IPS-18a (cell line): ENCODE measurements at regions not wholly inside any gene's neighbourhood (a gene's known extent, or its start where the extent isn't known, plus 50 kb on each side); places are given as distances from the start of the nearest gene placed in this dataset.
"Not testable (repeated sequence)": the region's sequence is repeated elsewhere in the genome, so short reads cannot be mapped to it uniquely, and the experiment has no call there.

Source experiments
- H3K27ac ChIP-seq: one replicate; pipeline ENCODE4 v1.5.1; 2013; ENCODE audit warnings: low read length
- H3K27me3 ChIP-seq: one replicate; pipeline ENCODE4 v1.6.1; 2013; ENCODE audit warnings: mild to moderate bottlenecking, low read length; ENCODE audit not compliant: control insufficient read depth, insufficient read depth
- H3K36me3 ChIP-seq: one replicate; pipeline ENCODE4 v1.6.1; 2013; ENCODE audit warnings: low read depth, low read length; ENCODE audit not compliant: control insufficient read depth
- H3K4me1 ChIP-seq: one replicate; pipeline ENCODE4 v1.6.1; 2013; ENCODE audit warnings: low read depth, low read length; ENCODE audit not compliant: control insufficient read depth
- H3K4me3 ChIP-seq: one replicate; pipeline ENCODE4 v1.5.1; 2013; ENCODE audit warnings: low read length
- H3K9ac ChIP-seq: one replicate; pipeline ENCODE4 v1.6.1; 2013; ENCODE audit warnings: mild to moderate bottlenecking, low read length, moderate library complexity
- H3K9me3 ChIP-seq: one replicate; pipeline ENCODE4 v1.6.1; 2013; ENCODE audit warnings: low read depth, low read length; ENCODE audit not compliant: control insufficient read depth

DNA sequence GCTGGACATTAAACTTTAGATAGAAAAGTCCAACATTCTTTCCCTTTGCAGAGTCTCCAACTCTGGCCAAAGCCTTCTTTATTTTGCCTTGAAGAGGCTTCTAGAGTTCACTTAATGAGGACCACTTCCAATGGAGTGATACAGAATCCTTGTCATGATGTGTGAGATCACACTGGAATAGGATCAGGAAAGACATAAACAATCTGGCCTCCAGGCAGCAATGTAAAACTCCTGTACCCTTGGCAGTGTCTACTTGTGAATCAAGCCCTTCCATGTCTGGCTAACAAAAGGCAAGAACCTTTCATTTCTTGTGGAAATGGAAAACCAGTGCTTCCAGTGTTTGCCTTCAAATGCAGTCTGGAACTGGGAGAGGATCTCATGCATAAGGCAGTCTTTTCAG lies 56.5 kb upstream of the FIBIN start:
- H3K4me3 ChIP-seq: no peak overlapping the region
- no peaks in the 10 kb centered on the region for H3K36me3 ChIP-seq
- H3K9ac ChIP-seq: no peak overlapping the region
- H3K27me3 ChIP-seq: peaks cover 5% of the 10 kb centered on the region
- no peaks in the 10 kb centered on the region for H3K4me1 ChIP-seq
- no peaks in the 10 kb centered on the region for H3K9me3 ChIP-seq
- no peak overlapping the region for H3K27ac ChIP-seq

GRCh38 chr11:26940501-26940900 lies 53.4 kb upstream of the FIBIN start:
- H3K9ac ChIP-seq, H3K4me1 ChIP-seq, H3K4me3 ChIP-seq, H3K36me3 ChIP-seq, H3K27ac ChIP-seq, H3K9me3 ChIP-seq, H3K27me3 ChIP-seq: not testable (repeated sequence)

- no peaks in the 10 kb centered on the region for H3K36me3 ChIP-seq
- no peak overlapping the region for H3K9ac ChIP-seq
- H3K4me1 ChIP-seq: no peaks in the 10 kb centered on the region
Measured at GRCh38 chr11:26942356-26942755, 51.6 kb upstream of the FIBIN start.

DNA sequence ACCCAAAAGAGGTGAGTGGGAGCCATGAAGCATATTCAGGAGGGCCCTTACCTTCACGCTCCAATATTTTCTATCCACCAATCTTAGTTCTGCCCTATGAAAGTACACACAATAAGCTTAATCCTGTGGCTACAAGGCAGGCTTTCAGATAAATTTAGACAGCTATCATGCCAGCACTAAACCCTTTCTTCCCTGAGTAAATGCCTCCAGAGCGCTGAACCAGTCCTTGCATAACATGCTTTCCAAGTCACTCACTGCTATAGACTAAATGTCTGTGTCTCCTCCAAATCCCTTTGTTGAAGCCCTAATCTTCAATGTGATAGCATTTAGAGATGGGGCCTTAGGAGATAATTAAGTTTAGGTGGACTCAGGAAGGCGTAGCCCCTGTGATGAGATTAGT lies 50.3 kb upstream of the FIBIN start:
- H3K4me1 ChIP-seq: no peaks in the 10 kb centered on the region
- H3K36me3 ChIP-seq: no peaks in the 10 kb centered on the region
- H3K9ac ChIP-seq: no peak overlapping the region
- no peak overlapping the region for H3K27ac ChIP-seq
- H3K27me3 ChIP-seq: no peaks in the 10 kb centered on the region
- no peaks in the 10 kb centered on the region for H3K9me3 ChIP-seq
- no peak overlapping the region for H3K4me3 ChIP-seq

More at GRCh38 chr11:26942356-26942755, 51.6 kb upstream of the FIBIN start:
- no peaks in the 10 kb centered on the region for H3K9me3 ChIP-seq
- peaks cover under 1% of the 10 kb centered on the region for H3K27me3 ChIP-seq
- H3K4me3 ChIP-seq: no peak overlapping the region
- H3K27ac ChIP-seq: no peak overlapping the region
